Tibial nerve (tissue), 4 donors: ENCODE measurements at regions not wholly inside any gene's neighbourhood (a gene's known extent, or its start where the extent isn't known, plus 50 kb on each side); places are given as distances from the start of the nearest gene placed in this dataset.
A peak's percentile ranks its signal among the peaks of the same experiment; 100 is the strongest.

Experiments
- DNase-seq, 2 donors: peaks; one replicate each; pipeline ENCODE4 v3.0.0-alpha.2; 2019; ENCODE audit warnings: low spot score in 2 of 2
- H3K27ac ChIP-seq, 4 donors: fragments of 200-600 bp; sonication (generic) in 3 of 4; one replicate each; pipeline ENCODE4 v1.5.1; 2017 to 2019; ENCODE audit warnings: mild to moderate bottlenecking in 1 of 4
- H3K27me3 ChIP-seq, 2 donors: fragments of 200-600 bp; sonication (generic) in 1 of 2; one replicate each; pipeline versions ENCODE4 v1.5.1 to v1.6.0; 2017 to 2019
- H3K36me3 ChIP-seq, 3 donors: fragments of 200-600 bp; sonication (generic); one replicate each; pipeline ENCODE4 v1.5.1; 2018 to 2019
- H3K4me1 ChIP-seq, 4 donors: fragments of 200-600 bp; sonication (generic) in 3 of 4; one replicate each; pipeline ENCODE4 v1.5.1; 2017 to 2019
- H3K4me3 ChIP-seq, 4 donors: fragments of 200-600 bp; sonication (generic) in 3 of 4; one replicate each; pipeline ENCODE4 v1.5.1; 2017 to 2019; ENCODE audit warnings: mild to moderate bottlenecking in 1 of 4, moderate library complexity in 1 of 4
- H3K9me3 ChIP-seq, 4 donors: fragments of 200-600 bp; sonication (generic) in 3 of 4; one replicate each; pipeline ENCODE4 v1.5.1; 2017 to 2019
- EP300 ChIP-seq, 2 donors: sonication (generic); formaldehyde crosslinking; IDR thresholded peaks; one replicate each; pipeline ENCODE4 v1.6.1; 2017; ENCODE audit warnings: antibody characterized with exemption in 2 of 2, mild to moderate bottlenecking in 1 of 2
- POLR2A ChIP-seq, 2 donors: fragments of 450-650 bp; IDR thresholded peaks; one replicate each; pipeline ENCODE4 v1.6.1; 2017; ENCODE audit warnings: antibody characterized with exemption in 2 of 2, mild to moderate bottlenecking in 2 of 2, moderate library complexity in 2 of 2
- WGBS, 2 donors: methylation state at CpG; one replicate each; pipeline ENCODE4 v1.1.5; 2018; 5-methylcytosine and 5-hydroxymethylcytosine counted together
- TF ChIP-seq, protein P1 (sequence below), 5 experiments: fragments of 200-600 bp in 3 of 5; fragments of 450-650 bp in 2 of 5; sonication (generic) in 3 of 5; IDR thresholded peaks; one replicate each; pipeline ENCODE4 v1.5.1; 2016 to 2019; ENCODE audit warnings: antibody characterized with exemption in 5 of 5, mild to moderate bottlenecking in 3 of 5, moderate library complexity in 2 of 5

DNA sequence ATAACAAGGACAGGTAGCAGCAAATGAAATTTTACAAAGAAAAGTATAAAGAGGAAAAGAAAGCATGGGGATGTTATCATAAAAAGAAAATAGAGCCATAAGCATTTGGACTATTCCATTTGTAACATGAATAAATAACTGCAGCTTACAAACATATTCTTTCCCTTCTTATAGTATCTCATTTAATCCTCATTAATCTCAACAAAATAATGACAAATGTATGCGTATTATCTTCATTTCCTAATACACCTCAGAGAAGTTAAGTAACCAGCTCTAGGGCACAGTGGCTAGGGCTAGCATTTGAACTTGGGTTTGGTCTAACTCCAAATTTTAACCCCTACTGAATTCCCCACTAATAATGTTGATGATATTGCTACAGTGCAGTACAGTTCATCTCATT lies 175.5 kb upstream of the POU5F2 start:
- TF ChIP-seq, protein P1, sequence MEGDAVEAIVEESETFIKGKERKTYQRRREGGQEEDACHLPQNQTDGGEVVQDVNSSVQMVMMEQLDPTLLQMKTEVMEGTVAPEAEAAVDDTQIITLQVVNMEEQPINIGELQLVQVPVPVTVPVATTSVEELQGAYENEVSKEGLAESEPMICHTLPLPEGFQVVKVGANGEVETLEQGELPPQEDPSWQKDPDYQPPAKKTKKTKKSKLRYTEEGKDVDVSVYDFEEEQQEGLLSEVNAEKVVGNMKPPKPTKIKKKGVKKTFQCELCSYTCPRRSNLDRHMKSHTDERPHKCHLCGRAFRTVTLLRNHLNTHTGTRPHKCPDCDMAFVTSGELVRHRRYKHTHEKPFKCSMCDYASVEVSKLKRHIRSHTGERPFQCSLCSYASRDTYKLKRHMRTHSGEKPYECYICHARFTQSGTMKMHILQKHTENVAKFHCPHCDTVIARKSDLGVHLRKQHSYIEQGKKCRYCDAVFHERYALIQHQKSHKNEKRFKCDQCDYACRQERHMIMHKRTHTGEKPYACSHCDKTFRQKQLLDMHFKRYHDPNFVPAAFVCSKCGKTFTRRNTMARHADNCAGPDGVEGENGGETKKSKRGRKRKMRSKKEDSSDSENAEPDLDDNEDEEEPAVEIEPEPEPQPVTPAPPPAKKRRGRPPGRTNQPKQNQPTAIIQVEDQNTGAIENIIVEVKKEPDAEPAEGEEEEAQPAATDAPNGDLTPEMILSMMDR (IDR thresholded peaks at IDR 0.05): no peak
- no peak for TF ChIP-seq POLR2A (IDR thresholded peaks at IDR 0.05)
- TF ChIP-seq EP300 (IDR thresholded peaks at IDR 0.05): no peak
- Histone ChIP-seq H3K4me3 (no peak overlapping the region), H3K36me3 (no peaks in the 10 kb centered on the region), H3K27me3 (no peaks in the 10 kb centered on the region), H3K4me1 (peaks cover 0 to 4% (median 0%) of the 10 kb centered on the region in 4 donors), H3K27ac (no peak overlapping the region), H3K9me3 (no peaks in the 10 kb centered on the region)
- 95 to 98% methylated on average over 1 of the region's 1 CpG for WGBS, 2 donors
- DNase-seq: no peak

DNA sequence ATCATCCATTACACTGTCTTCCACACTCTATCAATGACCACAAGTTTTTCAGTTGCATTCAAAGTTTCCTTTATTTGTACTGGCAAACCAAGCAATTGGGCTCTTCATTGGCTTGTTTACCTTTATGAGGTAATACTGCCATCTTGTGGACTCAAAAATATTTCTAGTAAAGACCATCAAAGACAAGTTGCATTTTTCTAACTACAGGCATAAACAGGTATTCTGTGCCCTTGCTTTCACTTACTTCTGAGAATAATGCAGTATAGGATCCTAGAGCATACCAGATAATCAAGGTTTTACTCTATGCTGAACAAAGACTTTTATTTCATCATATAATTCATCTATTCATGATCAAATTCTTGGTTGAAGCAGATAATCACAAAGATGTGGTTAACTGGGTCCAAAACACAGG lies 173.7 kb upstream of the POU5F2 start:
- no peaks in the 10 kb centered on the region for H3K36me3 ChIP-seq
- H3K27ac ChIP-seq: no peak overlapping the region
- no peak for DNase-seq
- no peaks in the 10 kb centered on the region for H3K9me3 ChIP-seq
- peaks cover 0 to 7% (median 0%) of the 10 kb centered on the region in 4 donors for H3K4me1 ChIP-seq
- H3K27me3 ChIP-seq: no peaks in the 10 kb centered on the region
- no peak overlapping the region for H3K4me3 ChIP-seq
- TF ChIP-seq POLR2A (IDR thresholded peaks at IDR 0.05) (no peak), EP300 (IDR thresholded peaks at IDR 0.05) (no peak)
- TF ChIP-seq, protein P1 (IDR thresholded peaks at IDR 0.05): peak; percentile 25 to 58 (median 39)

DNA sequence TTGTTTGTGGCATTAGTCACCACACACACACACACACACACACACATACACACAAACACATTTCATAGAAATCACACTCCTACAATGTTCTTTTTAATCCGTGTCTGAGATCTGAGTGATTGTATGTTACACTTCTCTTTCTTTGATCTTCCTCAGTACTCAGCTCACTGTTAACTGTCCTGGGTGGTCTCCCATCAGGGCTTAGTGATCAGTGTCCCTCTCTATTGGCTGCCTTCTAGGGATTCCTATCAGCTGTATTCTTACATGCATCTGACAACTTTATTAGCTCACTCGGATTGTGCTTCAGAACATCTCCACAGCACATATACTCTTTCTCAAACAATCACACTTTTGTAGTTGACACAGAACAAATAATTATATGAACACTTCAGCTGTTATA lies 170.2 kb upstream of the POU5F2 start:
- TF ChIP-seq POLR2A (IDR thresholded peaks at IDR 0.05): no peak
- no peak for TF ChIP-seq EP300 (IDR thresholded peaks at IDR 0.05)
- TF ChIP-seq, protein P1 (IDR thresholded peaks at IDR 0.05): no peak
- H3K9me3 ChIP-seq: no peaks in the 10 kb centered on the region
- no peak for DNase-seq
- WGBS, 2 donors: 33 to 41% methylated on average over 2 of the region's 2 CpGs
- H3K27me3 ChIP-seq: no peaks in the 10 kb centered on the region
- no peak overlapping the region for H3K27ac ChIP-seq
- H3K36me3 ChIP-seq: no peaks in the 10 kb centered on the region
- no peak overlapping the region for H3K4me3 ChIP-seq
- peaks cover 0 to 5% (median 0%) of the 10 kb centered on the region in 4 donors for H3K4me1 ChIP-seq

DNA sequence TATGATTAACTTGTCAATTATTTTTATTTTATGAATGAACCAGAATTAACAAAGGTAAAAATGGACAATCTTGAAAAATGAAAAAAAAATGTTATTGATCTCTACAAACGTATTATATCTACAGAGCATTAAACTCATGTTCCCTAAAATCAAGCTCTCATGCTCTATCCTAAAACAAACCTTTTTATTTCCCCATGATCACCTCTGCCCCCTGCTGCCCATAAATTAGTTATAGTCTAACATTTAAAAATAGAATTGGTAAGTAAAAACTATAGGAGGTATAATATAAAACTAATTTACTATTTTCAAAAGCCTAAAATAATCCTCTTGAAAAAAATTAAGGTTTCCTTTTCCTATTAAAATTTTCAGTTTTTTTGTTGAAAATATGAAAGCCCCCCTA lies 168.0 kb upstream of the POU5F2 start:
- DNase-seq: no peak
- no peaks in the 10 kb centered on the region for H3K36me3 ChIP-seq
- no peaks in the 10 kb centered on the region for H3K27me3 ChIP-seq
- 73 to 74% methylated on average over 1 of the region's 1 CpG for WGBS, 2 donors
- no peaks in the 10 kb centered on the region for H3K9me3 ChIP-seq
- TF ChIP-seq EP300 (IDR thresholded peaks at IDR 0.05) (no peak), POLR2A (IDR thresholded peaks at IDR 0.05) (no peak)
- TF ChIP-seq, protein P1 (IDR thresholded peaks at IDR 0.05): no peak
- H3K27ac ChIP-seq: no peak overlapping the region
- no peak overlapping the region for H3K4me3 ChIP-seq
- H3K4me1 ChIP-seq: peaks cover 0 to 3% (median 0%) of the 10 kb centered on the region in 4 donors

GRCh38 chr5:93904917-93905316 lies 163.5 kb upstream of the POU5F2 start:
- 87 to 95% methylated on average over 1 of the region's 1 CpG for WGBS, 2 donors
- Histone ChIP-seq H3K36me3 (no peaks in the 10 kb centered on the region), H3K4me3 (no peak overlapping the region)

More at GRCh38 chr5:93904917-93905316, 163.5 kb upstream of the POU5F2 start:
- Histone ChIP-seq H3K9me3 (no peaks in the 10 kb centered on the region), H3K27me3 (no peaks in the 10 kb centered on the region), H3K27ac (no peak overlapping the region), H3K4me1 (no peaks in the 10 kb centered on the region)
- no peak for DNase-seq
- TF ChIP-seq EP300 (IDR thresholded peaks at IDR 0.05) (no peak), POLR2A (IDR thresholded peaks at IDR 0.05) (no peak)
- TF ChIP-seq, protein P1 (IDR thresholded peaks at IDR 0.05): no peak
